ENCODE measurements at regions not wholly inside any gene's neighbourhood (a gene's known extent, or its start where the extent isn't known, plus 50 kb on each side); places are given as distances from the start of the nearest gene placed in this dataset.

- no peak for DNase-seq
- in situ Hi-C loops (cut with MboI; ENCODE audit: low pct_unique_long_range_greater_than_20kb, low sequenced_read_pairs), result no loop called here
Observed at GRCh38 chr21:25126564-25126963, 480.7 kb downstream of the MRPL39 start.

- no peak for DNase-seq
- in situ Hi-C loops (cut with MboI; ENCODE audit: low pct_unique_long_range_greater_than_20kb, low sequenced_read_pairs), result no loop called here
Observed at GRCh38 chr21:25118648-25119047, 488.6 kb downstream of the MRPL39 start.

- in situ Hi-C loops (cut with MboI; ENCODE audit: low pct_unique_long_range_greater_than_20kb, low sequenced_read_pairs), result no loop called here
- no peak for DNase-seq
Observed at GRCh38 chr21:25115021-25115420, 492.3 kb downstream of the MRPL39 start.

GRCh38 chr21:25107708-25108107 is 499.6 kb downstream of the MRPL39 start:
- no peak for DNase-seq
- in situ Hi-C loops (cut with MboI; ENCODE audit: low pct_unique_long_range_greater_than_20kb, low sequenced_read_pairs), result no loop called here

GRCh38 chr21:25103500-25104207 is 503.6 kb downstream of the MRPL39 start:
- DNase-seq, result no peak
- in situ Hi-C loops (cut with MboI; ENCODE audit: low pct_unique_long_range_greater_than_20kb, low sequenced_read_pairs), result no loop called here

- in situ Hi-C loops (cut with MboI; ENCODE audit: low pct_unique_long_range_greater_than_20kb, low sequenced_read_pairs), result no loop called here
- DNase-seq, result no peak
Observed at GRCh38 chr21:25097648-25098047, 509.6 kb downstream of the MRPL39 start.

- DNase-seq, result no peak
- in situ Hi-C loops (cut with MboI; ENCODE audit: low pct_unique_long_range_greater_than_20kb, low sequenced_read_pairs), result no loop called here
Observed at GRCh38 chr21:25094695-25095094, 512.6 kb downstream of the MRPL39 start.

- no peak for DNase-seq
- in situ Hi-C loops (cut with MboI; ENCODE audit: low pct_unique_long_range_greater_than_20kb, low sequenced_read_pairs), result no loop called here
Observed at GRCh38 chr21:25092441-25093011, 514.8 kb downstream of the MRPL39 start.

GRCh38 chr21:25081096-25081495 is 526.2 kb downstream of the MRPL39 start:
- in situ Hi-C loops (cut with MboI; ENCODE audit: low pct_unique_long_range_greater_than_20kb, low sequenced_read_pairs), result no loop called here
- no peak for DNase-seq

- no peak for DNase-seq
- in situ Hi-C loops (cut with MboI; ENCODE audit: low pct_unique_long_range_greater_than_20kb, low sequenced_read_pairs), result no loop called here
Observed at GRCh38 chr21:25080661-25081060, 526.6 kb downstream of the MRPL39 start.

GRCh38 chr21:25080141-25080540 is 527.1 kb downstream of the MRPL39 start:
- no peak for DNase-seq
- in situ Hi-C loops (cut with MboI; ENCODE audit: low pct_unique_long_range_greater_than_20kb, low sequenced_read_pairs), result no loop called here

GRCh38 chr21:25079053-25079452 is 528.2 kb downstream of the MRPL39 start:
- in situ Hi-C loops (cut with MboI; ENCODE audit: low pct_unique_long_range_greater_than_20kb, low sequenced_read_pairs), result no loop called here
- DNase-seq, result no peak

- in situ Hi-C loops (cut with MboI; ENCODE audit: low pct_unique_long_range_greater_than_20kb, low sequenced_read_pairs), result no loop called here
- no peak for DNase-seq
Observed at GRCh38 chr21:25062061-25062460, 545.2 kb downstream of the MRPL39 start.

GRCh38 chr21:25054689-25055088 is 552.6 kb downstream of the MRPL39 start:
- in situ Hi-C loops (cut with MboI; ENCODE audit: low pct_unique_long_range_greater_than_20kb, low sequenced_read_pairs), result no loop called here
- no peak for DNase-seq

GRCh38 chr21:25039461-25040380 is 567.6 kb downstream of the MRPL39 start:
- in situ Hi-C loops (cut with MboI; ENCODE audit: low pct_unique_long_range_greater_than_20kb, low sequenced_read_pairs), result no loop called here
- DNase-seq, result peak; percentile 34

- DNase-seq, result no peak
- in situ Hi-C loops (cut with MboI; ENCODE audit: low pct_unique_long_range_greater_than_20kb, low sequenced_read_pairs), result no loop called here
Observed at GRCh38 chr21:25036775-25037174, 570.5 kb downstream of the MRPL39 start.

GRCh38 chr21:25031750-25032149 is 575.5 kb downstream of the MRPL39 start:
- no peak for DNase-seq
- in situ Hi-C loops (cut with MboI; ENCODE audit: low pct_unique_long_range_greater_than_20kb, low sequenced_read_pairs), result no loop called here

GRCh38 chr21:25029580-25029979 is 577.7 kb downstream of the MRPL39 start:
- in situ Hi-C loops (cut with MboI; ENCODE audit: low pct_unique_long_range_greater_than_20kb, low sequenced_read_pairs), result no loop called here
- no peak for DNase-seq

- in situ Hi-C loops (cut with MboI; ENCODE audit: low pct_unique_long_range_greater_than_20kb, low sequenced_read_pairs), result no loop called here
- no peak for DNase-seq
Observed at GRCh38 chr21:25025596-25025995, 581.7 kb downstream of the MRPL39 start.

GRCh38 chr21:25024639-25025038 is 582.6 kb downstream of the MRPL39 start:
- DNase-seq, result no peak
- in situ Hi-C loops (cut with MboI; ENCODE audit: low pct_unique_long_range_greater_than_20kb, low sequenced_read_pairs), result no loop called here

Measured in KBM-7 (cell line).